ENCODE measurements at regions not wholly inside any gene's neighbourhood (a gene's known extent, or its start where the extent isn't known, plus 50 kb on each side); places are given as distances from the start of the nearest gene placed in this dataset.

DNA sequence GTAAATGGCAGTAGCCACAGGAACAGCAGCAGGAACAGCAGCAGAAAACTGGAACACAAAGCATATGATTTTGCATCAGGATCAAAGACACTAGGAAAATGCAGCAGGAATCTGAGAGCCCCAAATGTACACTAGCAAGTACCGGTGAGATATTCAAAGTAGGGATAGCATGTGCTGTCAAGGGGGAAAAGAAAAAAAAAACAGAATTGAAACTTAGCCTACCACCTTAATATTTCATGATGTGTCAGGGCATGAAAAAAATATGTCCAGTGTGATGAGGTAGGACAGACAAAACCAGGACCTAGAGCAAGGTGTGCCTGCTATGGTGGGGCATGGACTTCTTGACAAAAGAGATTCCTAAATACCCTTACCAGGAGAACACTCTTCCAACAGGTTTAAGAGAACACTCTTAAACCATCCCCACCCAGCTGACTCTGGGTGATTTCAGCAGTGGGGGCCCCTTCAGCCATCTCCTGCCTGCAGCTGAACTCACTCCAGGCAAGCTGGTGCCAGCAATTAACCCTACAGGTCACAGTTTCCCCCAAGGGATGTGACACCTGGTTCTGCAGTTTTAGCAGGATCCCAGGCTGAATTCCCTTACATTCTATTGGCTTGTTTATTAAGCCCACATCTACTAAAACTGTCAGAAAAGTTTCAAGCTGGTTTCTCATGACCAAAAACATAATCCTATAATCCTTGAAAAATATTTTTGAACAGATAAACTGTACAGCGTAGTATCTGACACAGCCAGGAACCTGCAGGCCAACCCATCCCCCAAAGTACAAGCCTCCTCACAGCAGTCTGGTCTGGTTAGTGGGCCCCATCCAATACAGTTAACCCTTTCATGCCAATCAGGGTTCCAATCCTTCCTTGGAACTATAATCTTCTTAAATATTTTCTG is 62.9 kb upstream of the FMR1 start:
- Histone ChIP-seq H3K27me3 (ENCODE audit: low read depth) (no peaks in the 10 kb centered on the region), H3K9me3 (no peaks in the 10 kb centered on the region), H3K27ac (no peak overlapping the region), H3K36me3 (no peaks in the 10 kb centered on the region), H3K4me3 (no peak overlapping the region), H3K4me1 (no peaks in the 10 kb centered on the region)
- intact Hi-C loops (cut with DNase I) = no loop called here
- DNase-seq (no peak), ATAC-seq (no peak)
- TF ChIP-seq, protein P1, sequence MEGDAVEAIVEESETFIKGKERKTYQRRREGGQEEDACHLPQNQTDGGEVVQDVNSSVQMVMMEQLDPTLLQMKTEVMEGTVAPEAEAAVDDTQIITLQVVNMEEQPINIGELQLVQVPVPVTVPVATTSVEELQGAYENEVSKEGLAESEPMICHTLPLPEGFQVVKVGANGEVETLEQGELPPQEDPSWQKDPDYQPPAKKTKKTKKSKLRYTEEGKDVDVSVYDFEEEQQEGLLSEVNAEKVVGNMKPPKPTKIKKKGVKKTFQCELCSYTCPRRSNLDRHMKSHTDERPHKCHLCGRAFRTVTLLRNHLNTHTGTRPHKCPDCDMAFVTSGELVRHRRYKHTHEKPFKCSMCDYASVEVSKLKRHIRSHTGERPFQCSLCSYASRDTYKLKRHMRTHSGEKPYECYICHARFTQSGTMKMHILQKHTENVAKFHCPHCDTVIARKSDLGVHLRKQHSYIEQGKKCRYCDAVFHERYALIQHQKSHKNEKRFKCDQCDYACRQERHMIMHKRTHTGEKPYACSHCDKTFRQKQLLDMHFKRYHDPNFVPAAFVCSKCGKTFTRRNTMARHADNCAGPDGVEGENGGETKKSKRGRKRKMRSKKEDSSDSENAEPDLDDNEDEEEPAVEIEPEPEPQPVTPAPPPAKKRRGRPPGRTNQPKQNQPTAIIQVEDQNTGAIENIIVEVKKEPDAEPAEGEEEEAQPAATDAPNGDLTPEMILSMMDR (IDR thresholded peaks at IDR 0.05) = no peak

DNA sequence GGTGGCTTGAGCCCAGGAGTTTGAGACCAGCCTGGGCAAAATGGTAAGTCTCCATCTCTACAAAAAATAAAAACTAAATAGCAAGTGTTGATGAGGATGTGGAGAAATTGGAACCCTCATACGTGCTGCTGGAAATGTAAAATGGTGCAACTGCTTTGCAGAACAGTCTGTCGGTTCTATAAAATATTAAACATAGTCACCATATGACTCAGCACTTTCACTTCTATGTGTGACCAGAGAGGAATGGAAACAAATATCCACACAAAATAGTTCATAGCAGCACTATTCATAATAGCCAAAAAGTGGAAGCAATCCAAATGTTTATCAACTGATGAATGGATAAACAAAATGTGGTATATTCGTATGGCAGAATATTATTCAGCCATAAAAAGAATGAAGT is 60.8 kb upstream of the FMR1 start:
- Histone ChIP-seq H3K27ac (no peak overlapping the region), H3K36me3 (no peaks in the 10 kb centered on the region), H3K9me3 (no peaks in the 10 kb centered on the region), H3K4me1 (no peaks in the 10 kb centered on the region), H3K27me3 (ENCODE audit: low read depth) (no peaks in the 10 kb centered on the region), H3K4me3 (no peak overlapping the region)
- no peak for ATAC-seq
- no peak for DNase-seq
- TF ChIP-seq, protein P1 (IDR thresholded peaks at IDR 0.05) = no peak
- intact Hi-C loops (cut with DNase I) = no loop called here

DNA sequence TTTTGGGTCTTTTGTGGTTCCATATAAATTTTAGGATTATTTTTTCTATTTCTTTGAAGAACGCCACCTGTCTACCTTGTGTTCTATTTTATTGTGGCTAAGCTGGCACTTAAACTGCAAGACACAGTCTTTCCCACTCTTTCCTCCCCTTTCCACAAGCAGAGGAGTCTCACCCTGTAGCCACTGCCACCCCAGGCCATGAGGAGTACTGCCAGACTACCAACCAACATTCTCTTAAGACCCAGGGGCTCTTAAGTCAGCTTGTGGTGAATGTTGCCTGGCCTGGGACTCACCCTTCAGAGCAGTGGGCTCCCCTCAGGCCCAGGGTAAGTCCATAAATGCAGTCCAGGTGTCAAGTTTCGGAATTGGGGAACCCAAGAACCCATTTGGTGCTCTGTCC is 58.0 kb upstream of the FMR1 start:
- Histone ChIP-seq H3K4me1 (no peaks in the 10 kb centered on the region), H3K27me3 (ENCODE audit: low read depth) (no peaks in the 10 kb centered on the region), H3K4me3 (no peak overlapping the region), H3K36me3 (no peaks in the 10 kb centered on the region), H3K9me3 (no peaks in the 10 kb centered on the region), H3K27ac (no peak overlapping the region)
- DNase-seq = no peak
- TF ChIP-seq, protein P1 (IDR thresholded peaks at IDR 0.05) = no peak
- no peak for ATAC-seq
- intact Hi-C loops (cut with DNase I) = no loop called here

DNA sequence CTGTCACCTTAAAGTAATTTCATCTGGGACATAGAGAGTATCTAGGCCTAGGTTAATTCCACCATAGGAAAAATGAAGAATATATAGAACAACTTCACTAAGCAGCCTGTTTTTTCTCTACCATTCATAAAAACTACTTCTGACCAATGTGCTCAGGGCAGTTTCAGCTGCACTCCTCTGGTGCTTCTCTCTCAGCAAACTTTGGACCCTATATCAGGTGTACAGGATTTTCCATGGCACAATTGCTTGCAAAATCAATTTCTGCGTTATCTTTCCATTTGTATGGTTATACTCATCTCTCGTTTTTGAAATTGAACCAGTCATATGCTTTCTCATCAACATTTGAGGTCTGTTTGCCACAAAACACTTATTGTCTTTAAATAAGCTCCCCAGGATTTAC is 52.1 kb upstream of the FMR1 start:
- no peaks in the 10 kb centered on the region for H3K4me1 ChIP-seq
- no peak for ATAC-seq
- no peaks in the 10 kb centered on the region for H3K36me3 ChIP-seq
- no peaks in the 10 kb centered on the region for H3K27me3 ChIP-seq (ENCODE audit: low read depth)
- no peak overlapping the region for H3K27ac ChIP-seq
- no peaks in the 10 kb centered on the region for H3K9me3 ChIP-seq
- no peak for DNase-seq
- intact Hi-C loops (cut with DNase I) = no loop called here
- no peak overlapping the region for H3K4me3 ChIP-seq
- TF ChIP-seq, protein P1 (IDR thresholded peaks at IDR 0.05) = no peak
